NT2/D1 (cell line): ENCODE measurements at regions not wholly inside any gene's neighbourhood (a gene's known extent, or its start where the extent isn't known, plus 50 kb on each side); places are given as distances from the start of the nearest gene placed in this dataset.

Experiments
- DNase-seq: peaks from one replicate; pipeline ENCODE4 v3.0.0-alpha.2; 2011; ENCODE audit warnings: low read depth, low spot score
- H3K27me3 ChIP-seq: 2 replicates; pipeline ENCODE4 v1.6.0; 2011; ENCODE audit warnings: mild to moderate bottlenecking; ENCODE audit not compliant: insufficient read length, insufficient read depth
- H3K36me3 ChIP-seq: 2 replicates; pipeline ENCODE4 v1.6.1; 2011; ENCODE audit warnings: mild to moderate bottlenecking, low read length, mixed read lengths; ENCODE audit not compliant: insufficient read depth, insufficient read length
- H3K4me1 ChIP-seq: 2 replicates; pipeline ENCODE4 v1.5.1; 2011; ENCODE audit not compliant: insufficient read depth, insufficient read length
- H3K4me3 ChIP-seq: 2 replicates; pipeline ENCODE4 v1.5.1; 2011; ENCODE audit warnings: low read depth; ENCODE audit not compliant: insufficient read length
- H3K9ac ChIP-seq: 2 replicates; pipeline ENCODE4 v1.6.0; 2011; ENCODE audit warnings: low read depth; ENCODE audit not compliant: insufficient read length
- H3K9me3 ChIP-seq: 2 replicates; pipeline ENCODE4 v1.5.1; 2011; ENCODE audit warnings: mild to moderate bottlenecking, low read length; ENCODE audit not compliant: insufficient read depth
- SUZ12 ChIP-seq: IDR thresholded peaks from 2 replicates; pipeline ENCODE4 v1.6.1; 2011; ENCODE audit not compliant: insufficient read length, insufficient read depth; ENCODE audit errors: extremely low read depth
- YY1 ChIP-seq: IDR thresholded peaks from 2 replicates; pipeline ENCODE4 v1.6.1; 2011; ENCODE audit not compliant: insufficient read length, insufficient read depth
- ZNF274 ChIP-seq: IDR thresholded peaks from 2 replicates; pipeline ENCODE4 v1.6.1; 2011; ENCODE audit warnings: mild to moderate bottlenecking, low read depth, low read length

- H3K4me3 ChIP-seq = no peak overlapping the region
- H3K9me3 ChIP-seq = no peaks in the 10 kb centered on the region
- H3K36me3 ChIP-seq = no peaks in the 10 kb centered on the region
- DNase-seq = no peak
- no peaks in the 10 kb centered on the region for H3K27me3 ChIP-seq
- H3K4me1 ChIP-seq = no peaks in the 10 kb centered on the region
- no peak for TF ChIP-seq YY1
- no peak for TF ChIP-seq SUZ12
- no peak for TF ChIP-seq ZNF274
- no peak overlapping the region for H3K9ac ChIP-seq
These were observed 216.4 kb upstream of the AGAP1 start for GRCh38 chr2:235277485-235277884.

DNA sequence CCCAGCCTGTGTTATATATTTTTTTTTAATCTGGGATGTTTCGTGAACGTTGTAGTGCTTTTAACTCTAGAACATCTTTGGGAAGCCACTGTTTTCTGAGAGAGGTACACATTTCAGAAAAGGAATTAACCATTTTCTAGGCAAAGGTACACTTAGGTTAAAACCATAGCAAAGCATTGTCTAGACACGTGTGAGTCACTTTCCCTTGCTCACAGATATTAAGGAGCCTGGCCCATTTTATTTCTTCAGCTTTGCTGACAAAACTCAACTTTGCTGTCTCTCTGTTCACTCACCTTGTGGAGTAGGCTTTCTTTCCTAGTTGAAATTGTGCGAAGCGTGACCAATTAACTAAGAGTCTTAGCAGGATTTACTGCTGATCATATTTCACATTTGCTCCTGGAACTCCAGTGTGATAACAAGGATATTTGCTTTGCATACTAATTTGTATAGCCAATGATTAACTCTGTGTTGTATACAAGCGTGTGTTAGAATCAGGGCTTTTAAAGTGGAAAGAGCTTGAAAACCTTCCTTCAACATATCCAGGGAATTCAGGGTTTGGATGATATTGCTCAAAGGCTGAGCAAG is 215.0 kb upstream of the AGAP1 start:
- H3K9ac ChIP-seq = no peak overlapping the region
- H3K36me3 ChIP-seq = no peaks in the 10 kb centered on the region
- no peak for TF ChIP-seq YY1
- no peak for TF ChIP-seq SUZ12
- TF ChIP-seq ZNF274 = no peak
- DNase-seq = no peak
- no peaks in the 10 kb centered on the region for H3K9me3 ChIP-seq
- H3K4me1 ChIP-seq = no peaks in the 10 kb centered on the region
- H3K27me3 ChIP-seq = no peaks in the 10 kb centered on the region
- no peak overlapping the region for H3K4me3 ChIP-seq

- no peaks in the 10 kb centered on the region for H3K36me3 ChIP-seq
- no peak for DNase-seq
- no peaks in the 10 kb centered on the region for H3K4me1 ChIP-seq
- H3K9ac ChIP-seq = no peak overlapping the region
- H3K9me3 ChIP-seq = no peaks in the 10 kb centered on the region
- no peaks in the 10 kb centered on the region for H3K27me3 ChIP-seq
- TF ChIP-seq ZNF274 (no peak), SUZ12 (no peak), YY1 (no peak)
- H3K4me3 ChIP-seq = no peak overlapping the region
These were observed 213.9 kb upstream of the AGAP1 start for GRCh38 chr2:235279965-235280364.

DNA sequence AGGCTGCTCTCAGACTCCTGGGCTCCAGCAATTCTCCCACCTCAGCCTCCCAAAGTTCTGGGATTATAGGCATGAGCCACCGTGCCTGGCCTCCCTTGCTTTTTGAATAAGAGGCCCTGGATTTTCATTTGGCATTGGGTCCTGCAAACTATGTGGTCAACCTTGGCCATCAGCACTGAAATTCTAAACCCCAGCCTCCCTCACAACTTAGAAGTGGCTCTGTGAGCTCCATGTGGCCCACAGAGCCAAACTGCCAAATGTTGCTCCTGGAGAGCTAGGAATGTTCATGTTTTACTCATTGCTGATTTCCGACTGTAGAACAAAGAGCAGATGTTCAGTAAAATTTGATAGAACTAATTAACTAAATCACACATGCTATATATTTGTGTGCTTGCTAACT is 210.6 kb upstream of the AGAP1 start:
- Histone ChIP-seq H3K4me3 (no peak overlapping the region), H3K4me1 (no peaks in the 10 kb centered on the region), H3K36me3 (no peaks in the 10 kb centered on the region), H3K9ac (no peak overlapping the region), H3K27me3 (no peaks in the 10 kb centered on the region), H3K9me3 (no peaks in the 10 kb centered on the region)
- no peak for TF ChIP-seq ZNF274
- no peak for TF ChIP-seq YY1
- no peak for TF ChIP-seq SUZ12
- DNase-seq = no peak

- TF ChIP-seq ZNF274 (no peak), YY1 (no peak), SUZ12 (no peak)
- Histone ChIP-seq H3K4me3 (no peak overlapping the region), H3K4me1 (no peaks in the 10 kb centered on the region), H3K9me3 (no peaks in the 10 kb centered on the region), H3K9ac (no peak overlapping the region), H3K36me3 (no peaks in the 10 kb centered on the region), H3K27me3 (no peaks in the 10 kb centered on the region)
- no peak for DNase-seq
These were observed 207.0 kb upstream of the AGAP1 start for GRCh38 chr2:235286622-235287374.

DNA sequence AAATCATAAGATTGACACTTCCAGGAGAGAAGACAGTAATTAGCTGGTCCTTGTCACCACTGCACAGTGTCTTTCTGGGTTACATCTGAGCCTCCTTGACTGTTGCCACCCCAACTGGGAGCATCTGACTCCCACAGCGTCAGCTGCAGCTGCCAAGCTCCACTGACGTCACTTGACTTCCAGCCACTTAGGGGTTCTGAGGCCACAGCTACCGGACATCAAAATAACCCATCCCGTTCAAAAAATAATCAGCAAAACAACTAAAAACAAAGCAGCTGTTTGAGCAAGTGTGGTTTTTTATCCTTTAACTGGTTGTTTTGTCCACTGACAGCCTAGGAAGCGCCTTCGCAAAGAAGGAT is 206.5 kb upstream of the AGAP1 start:
- Histone ChIP-seq H3K4me1 (no peaks in the 10 kb centered on the region), H3K9me3 (no peaks in the 10 kb centered on the region), H3K9ac (no peak overlapping the region), H3K4me3 (no peak overlapping the region), H3K27me3 (no peaks in the 10 kb centered on the region), H3K36me3 (no peaks in the 10 kb centered on the region)
- TF ChIP-seq YY1 (no peak), SUZ12 (no peak), ZNF274 (no peak)
- no peak for DNase-seq

GRCh38 chr2:235291461-235291860 is 202.4 kb upstream of the AGAP1 start:
- no peak overlapping the region for H3K9ac ChIP-seq
- no peaks in the 10 kb centered on the region for H3K36me3 ChIP-seq
- H3K4me1 ChIP-seq = no peaks in the 10 kb centered on the region
- no peak for DNase-seq
- no peaks in the 10 kb centered on the region for H3K27me3 ChIP-seq
- no peaks in the 10 kb centered on the region for H3K9me3 ChIP-seq
- TF ChIP-seq YY1 = no peak
- TF ChIP-seq SUZ12 = no peak
- TF ChIP-seq ZNF274 = no peak
- no peak overlapping the region for H3K4me3 ChIP-seq
